ENCODE measurements at regions not wholly inside any gene's neighbourhood (a gene's known extent, or its start where the extent isn't known, plus 50 kb on each side); places are given as distances from the start of the nearest gene placed in this dataset.

DNA sequence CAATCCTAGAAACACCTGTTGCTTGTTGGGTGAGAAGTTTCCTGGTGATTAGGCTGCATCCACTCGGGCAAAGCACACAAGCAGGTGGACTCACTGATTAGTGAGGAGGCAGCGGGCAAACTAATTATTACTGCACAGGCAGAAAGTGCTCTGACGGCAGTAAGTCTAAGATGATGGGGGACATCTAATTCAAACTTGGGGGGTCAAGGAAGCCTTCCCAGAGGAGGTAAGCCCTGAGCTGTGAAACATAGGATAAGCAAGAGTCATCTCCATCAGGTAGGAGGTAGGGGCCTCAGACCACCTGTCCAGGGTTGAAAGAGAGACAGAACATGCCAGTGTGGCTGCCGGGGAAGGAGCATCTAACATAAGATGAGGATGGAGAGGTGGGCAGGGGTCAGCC, 1578.4 kb upstream of the TMEM132C start:
- intact Hi-C loops (cut with DNase I; ENCODE audit: low total_unique reads), result no loop called here
- Histone ChIP-seq H3K27me3 (no peaks in the 10 kb centered on the region), H3K4me3 (no peak overlapping the region), H3K4me1 (no peaks in the 10 kb centered on the region), H3K36me3 (no peaks in the 10 kb centered on the region), H3K9me3 (peaks cover 0 to 19% (median 14%) of the 10 kb centered on the region in 4 donors), H3K27ac (no peak overlapping the region)
- TF ChIP-seq POLR2A (IDR thresholded peaks at IDR 0.05) (no peak), EP300 (IDR thresholded peaks at IDR 0.05) (no peak), POLR2AphosphoS5 (IDR thresholded peaks at IDR 0.05) (no peak)
- TF ChIP-seq, protein P1, sequence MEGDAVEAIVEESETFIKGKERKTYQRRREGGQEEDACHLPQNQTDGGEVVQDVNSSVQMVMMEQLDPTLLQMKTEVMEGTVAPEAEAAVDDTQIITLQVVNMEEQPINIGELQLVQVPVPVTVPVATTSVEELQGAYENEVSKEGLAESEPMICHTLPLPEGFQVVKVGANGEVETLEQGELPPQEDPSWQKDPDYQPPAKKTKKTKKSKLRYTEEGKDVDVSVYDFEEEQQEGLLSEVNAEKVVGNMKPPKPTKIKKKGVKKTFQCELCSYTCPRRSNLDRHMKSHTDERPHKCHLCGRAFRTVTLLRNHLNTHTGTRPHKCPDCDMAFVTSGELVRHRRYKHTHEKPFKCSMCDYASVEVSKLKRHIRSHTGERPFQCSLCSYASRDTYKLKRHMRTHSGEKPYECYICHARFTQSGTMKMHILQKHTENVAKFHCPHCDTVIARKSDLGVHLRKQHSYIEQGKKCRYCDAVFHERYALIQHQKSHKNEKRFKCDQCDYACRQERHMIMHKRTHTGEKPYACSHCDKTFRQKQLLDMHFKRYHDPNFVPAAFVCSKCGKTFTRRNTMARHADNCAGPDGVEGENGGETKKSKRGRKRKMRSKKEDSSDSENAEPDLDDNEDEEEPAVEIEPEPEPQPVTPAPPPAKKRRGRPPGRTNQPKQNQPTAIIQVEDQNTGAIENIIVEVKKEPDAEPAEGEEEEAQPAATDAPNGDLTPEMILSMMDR (IDR thresholded peaks at IDR 0.05), result no peak
- DNase-seq, result no peak
- WGBS, 5 donors, result 87 to 93% (median 89%) methylated on average over 4 of the region's 4 CpGs

- H3K4me1 ChIP-seq, result no peaks in the 10 kb centered on the region
These were observed 1566.9 kb upstream of the TMEM132C start for GRCh38 chr12:126700096-126700495.

DNA sequence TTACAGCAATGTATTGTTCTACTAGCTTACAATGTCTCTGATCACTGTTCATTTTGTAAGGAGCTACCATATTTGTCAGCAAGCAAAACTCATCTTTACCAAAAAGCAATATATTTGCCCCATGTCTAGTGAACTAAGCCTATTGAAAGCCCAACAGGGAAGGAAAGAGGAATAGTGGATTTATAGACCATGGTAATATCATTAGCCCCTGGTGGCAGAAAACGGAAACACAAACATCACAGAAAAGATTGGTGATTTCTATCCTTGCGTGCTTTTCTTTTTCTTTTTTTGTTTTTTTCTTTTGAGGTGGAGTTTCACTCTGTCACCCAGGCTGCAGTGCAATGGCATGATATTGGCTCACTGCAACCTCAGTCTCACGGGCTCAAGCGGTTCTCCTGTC, 1562.4 kb upstream of the TMEM132C start:
- Histone ChIP-seq H3K9me3 (no peaks in the 10 kb centered on the region), H3K36me3 (no peaks in the 10 kb centered on the region), H3K4me3 (no peak overlapping the region), H3K27ac (no peak overlapping the region), H3K4me1 (no peaks in the 10 kb centered on the region), H3K27me3 (no peaks in the 10 kb centered on the region)
- 60 to 79% (median 73%) methylated on average over 4 of the region's 4 CpGs for WGBS, 5 donors
- TF ChIP-seq POLR2A (IDR thresholded peaks at IDR 0.05), result no peak
- TF ChIP-seq POLR2AphosphoS5 (IDR thresholded peaks at IDR 0.05), result no peak
- TF ChIP-seq, protein P1 (IDR thresholded peaks at IDR 0.05), result no peak
- TF ChIP-seq EP300 (IDR thresholded peaks at IDR 0.05), result no peak
- intact Hi-C loops (cut with DNase I; ENCODE audit: low total_unique reads), result no loop called here
- no peak for DNase-seq

More at GRCh38 chr12:126700096-126700495, 1566.9 kb upstream of the TMEM132C start:
- no peak for TF ChIP-seq POLR2AphosphoS5 (IDR thresholded peaks at IDR 0.05)
- TF ChIP-seq, protein P1 (IDR thresholded peaks at IDR 0.05), result no peak
- no peak for TF ChIP-seq EP300 (IDR thresholded peaks at IDR 0.05)
- TF ChIP-seq POLR2A (IDR thresholded peaks at IDR 0.05), result no peak
- Histone ChIP-seq H3K9me3 (no peaks in the 10 kb centered on the region), H3K27ac (no peak overlapping the region), H3K4me3 (no peak overlapping the region), H3K27me3 (no peaks in the 10 kb centered on the region), H3K36me3 (no peaks in the 10 kb centered on the region)
- no peak for DNase-seq
- WGBS, 5 donors, result 83 to 95% (median 89%) methylated on average over 3 of the region's 3 CpGs
- intact Hi-C loops (cut with DNase I; ENCODE audit: low total_unique reads), result no loop called here

DNA sequence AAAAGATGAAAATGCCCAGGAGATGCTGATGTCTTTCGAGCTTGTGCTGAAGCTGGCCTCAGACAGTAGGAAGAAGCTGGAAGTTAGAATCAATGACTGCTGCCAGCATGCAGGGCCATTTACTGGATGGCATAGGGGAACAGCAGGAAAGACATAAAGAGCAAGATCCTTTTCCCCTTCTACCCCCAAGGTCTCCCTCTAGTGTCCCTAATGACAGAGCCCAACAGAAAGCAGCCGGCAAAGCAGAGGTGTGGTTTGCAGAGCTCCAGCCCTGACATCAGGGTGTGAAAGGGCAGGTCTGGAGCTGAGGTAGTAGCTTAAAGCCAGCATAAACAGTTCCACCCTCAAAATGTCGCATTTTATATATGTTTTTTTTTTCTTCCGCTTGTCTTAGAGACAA, 1560.7 kb upstream of the TMEM132C start:
- H3K36me3 ChIP-seq, result no peaks in the 10 kb centered on the region
- no peak for DNase-seq
- 27 to 39% (median 35%) methylated on average over 4 of the region's 4 CpGs for WGBS, 5 donors
- H3K9me3 ChIP-seq, result no peaks in the 10 kb centered on the region
- no peak overlapping the region for H3K27ac ChIP-seq
- H3K27me3 ChIP-seq, result no peaks in the 10 kb centered on the region
- intact Hi-C loops (cut with DNase I; ENCODE audit: low total_unique reads), result no loop called here
- TF ChIP-seq, protein P1 (IDR thresholded peaks at IDR 0.05), result no peak
- no peak for TF ChIP-seq EP300 (IDR thresholded peaks at IDR 0.05)
- no peak for TF ChIP-seq POLR2A (IDR thresholded peaks at IDR 0.05)
- no peak for TF ChIP-seq POLR2AphosphoS5 (IDR thresholded peaks at IDR 0.05)
- no peak overlapping the region for H3K4me3 ChIP-seq
- H3K4me1 ChIP-seq, result no peaks in the 10 kb centered on the region

Measured in stomach (tissue), 8 donors.